ENCODE measurements at regions not wholly inside any gene's neighbourhood (a gene's known extent, or its start where the extent isn't known, plus 50 kb on each side); places are given as distances from the start of the nearest gene placed in this dataset.

DNA sequence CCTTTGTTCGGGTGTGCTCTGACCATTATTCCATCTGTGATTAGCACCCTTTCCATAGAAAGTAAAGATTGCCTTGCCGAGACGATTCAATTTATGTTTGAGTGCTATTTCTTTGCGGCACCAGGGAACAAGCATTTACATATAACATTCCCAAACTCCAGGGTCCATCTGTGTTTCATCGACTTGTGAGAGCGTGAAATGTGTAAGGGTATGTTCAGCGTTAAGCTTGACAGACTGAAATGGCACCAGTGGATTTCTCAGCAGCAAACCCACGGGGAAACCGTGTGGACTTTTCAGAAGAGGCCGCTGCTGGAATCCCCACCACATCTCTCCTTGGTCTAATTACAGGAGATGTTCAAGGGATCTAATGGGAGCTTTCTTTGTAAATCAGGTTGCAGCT is 270.5 kb downstream of the TCERG1L start:
- Histone ChIP-seq H4K20me1 (replicated peaks; ENCODE audit: insufficient read depth) (no peaks in the 10 kb centered on the region), H2AFZ (no peak overlapping the region), H3K4me3 (no peak overlapping the region), H3K27me3 (ENCODE audit: insufficient read depth) (no peaks in the 10 kb centered on the region), H3K27ac (ENCODE audit: low read depth) (no peak overlapping the region), H3K4me1 (ENCODE audit: insufficient read depth) (no peaks in the 10 kb centered on the region), H3K79me2 (replicated peaks; ENCODE audit: insufficient read depth) (no peaks in the 10 kb centered on the region), H3F3A (replicated peaks; ENCODE audit: low read depth) (no peaks in the 10 kb centered on the region), H3K9me2 (ENCODE audit: insufficient read depth) (no peaks in the 10 kb centered on the region), H3K36me3 (ENCODE audit: insufficient read depth) (no peaks in the 10 kb centered on the region), H3K4me2 (no peak overlapping the region)
- Mint-ChIP-seq H3K27me3 (ENCODE audit: insufficient read depth, low read depth, poor library complexity) (peaks cover 6% of the 10 kb centered on the region), H3K4me1 (peaks cover 6% of the 10 kb centered on the region; the same call in 2 of the 3 replicates), H3K36me3 (ENCODE audit: low read depth) (peaks cover 35% of the 10 kb centered on the region), H3K4me3 (no peak overlapping the region), H3K9me3 (peaks cover 76% of the 10 kb centered on the region), H3K27ac (no peak overlapping the region)
- TF ChIP-seq, protein P1, sequence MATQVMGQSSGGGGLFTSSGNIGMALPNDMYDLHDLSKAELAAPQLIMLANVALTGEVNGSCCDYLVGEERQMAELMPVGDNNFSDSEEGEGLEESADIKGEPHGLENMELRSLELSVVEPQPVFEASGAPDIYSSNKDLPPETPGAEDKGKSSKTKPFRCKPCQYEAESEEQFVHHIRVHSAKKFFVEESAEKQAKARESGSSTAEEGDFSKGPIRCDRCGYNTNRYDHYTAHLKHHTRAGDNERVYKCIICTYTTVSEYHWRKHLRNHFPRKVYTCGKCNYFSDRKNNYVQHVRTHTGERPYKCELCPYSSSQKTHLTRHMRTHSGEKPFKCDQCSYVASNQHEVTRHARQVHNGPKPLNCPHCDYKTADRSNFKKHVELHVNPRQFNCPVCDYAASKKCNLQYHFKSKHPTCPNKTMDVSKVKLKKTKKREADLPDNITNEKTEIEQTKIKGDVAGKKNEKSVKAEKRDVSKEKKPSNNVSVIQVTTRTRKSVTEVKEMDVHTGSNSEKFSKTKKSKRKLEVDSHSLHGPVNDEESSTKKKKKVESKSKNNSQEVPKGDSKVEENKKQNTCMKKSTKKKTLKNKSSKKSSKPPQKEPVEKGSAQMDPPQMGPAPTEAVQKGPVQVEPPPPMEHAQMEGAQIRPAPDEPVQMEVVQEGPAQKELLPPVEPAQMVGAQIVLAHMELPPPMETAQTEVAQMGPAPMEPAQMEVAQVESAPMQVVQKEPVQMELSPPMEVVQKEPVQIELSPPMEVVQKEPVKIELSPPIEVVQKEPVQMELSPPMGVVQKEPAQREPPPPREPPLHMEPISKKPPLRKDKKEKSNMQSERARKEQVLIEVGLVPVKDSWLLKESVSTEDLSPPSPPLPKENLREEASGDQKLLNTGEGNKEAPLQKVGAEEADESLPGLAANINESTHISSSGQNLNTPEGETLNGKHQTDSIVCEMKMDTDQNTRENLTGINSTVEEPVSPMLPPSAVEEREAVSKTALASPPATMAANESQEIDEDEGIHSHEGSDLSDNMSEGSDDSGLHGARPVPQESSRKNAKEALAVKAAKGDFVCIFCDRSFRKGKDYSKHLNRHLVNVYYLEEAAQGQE (IDR thresholded peaks at IDR 0.05; ENCODE audit: unreplicated experiment) = no peak
- no peak for TF ChIP-seq EZH2phosphoT487 (IDR thresholded peaks at IDR 0.05; ENCODE audit: unreplicated experiment)
- no peak for TF ChIP-seq JUNB (IDR thresholded peaks at IDR 0.05; ENCODE audit: unreplicated experiment)
- TF ChIP-seq, protein P2, sequence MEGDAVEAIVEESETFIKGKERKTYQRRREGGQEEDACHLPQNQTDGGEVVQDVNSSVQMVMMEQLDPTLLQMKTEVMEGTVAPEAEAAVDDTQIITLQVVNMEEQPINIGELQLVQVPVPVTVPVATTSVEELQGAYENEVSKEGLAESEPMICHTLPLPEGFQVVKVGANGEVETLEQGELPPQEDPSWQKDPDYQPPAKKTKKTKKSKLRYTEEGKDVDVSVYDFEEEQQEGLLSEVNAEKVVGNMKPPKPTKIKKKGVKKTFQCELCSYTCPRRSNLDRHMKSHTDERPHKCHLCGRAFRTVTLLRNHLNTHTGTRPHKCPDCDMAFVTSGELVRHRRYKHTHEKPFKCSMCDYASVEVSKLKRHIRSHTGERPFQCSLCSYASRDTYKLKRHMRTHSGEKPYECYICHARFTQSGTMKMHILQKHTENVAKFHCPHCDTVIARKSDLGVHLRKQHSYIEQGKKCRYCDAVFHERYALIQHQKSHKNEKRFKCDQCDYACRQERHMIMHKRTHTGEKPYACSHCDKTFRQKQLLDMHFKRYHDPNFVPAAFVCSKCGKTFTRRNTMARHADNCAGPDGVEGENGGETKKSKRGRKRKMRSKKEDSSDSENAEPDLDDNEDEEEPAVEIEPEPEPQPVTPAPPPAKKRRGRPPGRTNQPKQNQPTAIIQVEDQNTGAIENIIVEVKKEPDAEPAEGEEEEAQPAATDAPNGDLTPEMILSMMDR (conservative IDR thresholded peaks at IDR 0.05; ENCODE audit: low read depth in 2 of 2) = no peak
- no peak for ATAC-seq
- DNase-seq (ENCODE audit: low spot score) = no peak

DNA sequence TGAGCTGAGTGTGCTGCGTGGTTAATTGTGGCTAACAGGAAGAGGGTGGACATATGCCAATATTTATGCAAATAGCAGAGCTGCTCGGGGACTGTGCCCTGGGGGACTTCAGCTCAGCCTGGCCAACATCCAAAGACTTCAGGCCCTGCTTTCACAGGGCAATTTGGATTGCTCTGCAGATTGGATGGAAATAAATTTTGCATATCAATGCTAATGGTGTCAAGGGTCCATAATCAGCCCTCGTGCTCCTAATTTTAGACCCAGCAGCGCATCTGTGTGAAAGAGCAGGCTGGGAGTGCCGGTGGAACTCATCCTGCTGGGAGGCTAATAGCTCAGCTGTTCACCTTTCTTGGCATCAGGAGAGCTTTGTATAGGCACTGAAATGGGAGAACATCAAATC is 270.1 kb downstream of the TCERG1L start:
- H3K27ac Mint-ChIP-seq = no peak overlapping the region
- Histone ChIP-seq H3K27me3 (ENCODE audit: insufficient read depth) (no peaks in the 10 kb centered on the region), H3K4me1 (ENCODE audit: insufficient read depth) (no peaks in the 10 kb centered on the region), H3K9me2 (ENCODE audit: insufficient read depth) (no peaks in the 10 kb centered on the region), H3K79me2 (replicated peaks; ENCODE audit: insufficient read depth) (no peaks in the 10 kb centered on the region), H3K27ac (ENCODE audit: low read depth) (no peak overlapping the region), H3K4me2 (no peak overlapping the region), H3K4me3 (no peak overlapping the region), H2AFZ (no peak overlapping the region), H4K20me1 (replicated peaks; ENCODE audit: insufficient read depth) (no peaks in the 10 kb centered on the region), H3K36me3 (ENCODE audit: insufficient read depth) (no peaks in the 10 kb centered on the region), H3F3A (replicated peaks; ENCODE audit: low read depth) (no peaks in the 10 kb centered on the region)
- peaks cover 76% of the 10 kb centered on the region for H3K9me3 Mint-ChIP-seq
- H3K4me1 Mint-ChIP-seq = peaks cover 5% of the 10 kb centered on the region; the same call in 2 of the 3 replicates
- DNase-seq (ENCODE audit: low spot score) (no peak), ATAC-seq (no peak)
- H3K36me3 Mint-ChIP-seq (ENCODE audit: low read depth) = peaks cover 39% of the 10 kb centered on the region
- no peak overlapping the region for H3K4me3 Mint-ChIP-seq
- H3K27me3 Mint-ChIP-seq (ENCODE audit: insufficient read depth, low read depth, poor library complexity) = peaks cover 6% of the 10 kb centered on the region
- TF ChIP-seq EZH2phosphoT487 (IDR thresholded peaks at IDR 0.05; ENCODE audit: unreplicated experiment) (no peak), STAT1 (IDR thresholded peaks at IDR 0.05; ENCODE audit: unreplicated experiment) (no peak), CREB1 (CRISPR knock-in tag; IDR thresholded peaks at IDR 0.05; ENCODE audit: low read depth) (no peak), EZH2 (IDR thresholded peaks at IDR 0.05; ENCODE audit: low read depth, unreplicated experiment) (no peak), JUNB (IDR thresholded peaks at IDR 0.05; ENCODE audit: unreplicated experiment) (no peak)
- TF ChIP-seq, protein P3, sequence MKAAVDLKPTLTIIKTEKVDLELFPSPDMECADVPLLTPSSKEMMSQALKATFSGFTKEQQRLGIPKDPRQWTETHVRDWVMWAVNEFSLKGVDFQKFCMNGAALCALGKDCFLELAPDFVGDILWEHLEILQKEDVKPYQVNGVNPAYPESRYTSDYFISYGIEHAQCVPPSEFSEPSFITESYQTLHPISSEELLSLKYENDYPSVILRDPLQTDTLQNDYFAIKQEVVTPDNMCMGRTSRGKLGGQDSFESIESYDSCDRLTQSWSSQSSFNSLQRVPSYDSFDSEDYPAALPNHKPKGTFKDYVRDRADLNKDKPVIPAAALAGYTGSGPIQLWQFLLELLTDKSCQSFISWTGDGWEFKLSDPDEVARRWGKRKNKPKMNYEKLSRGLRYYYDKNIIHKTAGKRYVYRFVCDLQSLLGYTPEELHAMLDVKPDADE (IDR thresholded peaks at IDR 0.05) = no peak
- TF ChIP-seq, protein P4, sequence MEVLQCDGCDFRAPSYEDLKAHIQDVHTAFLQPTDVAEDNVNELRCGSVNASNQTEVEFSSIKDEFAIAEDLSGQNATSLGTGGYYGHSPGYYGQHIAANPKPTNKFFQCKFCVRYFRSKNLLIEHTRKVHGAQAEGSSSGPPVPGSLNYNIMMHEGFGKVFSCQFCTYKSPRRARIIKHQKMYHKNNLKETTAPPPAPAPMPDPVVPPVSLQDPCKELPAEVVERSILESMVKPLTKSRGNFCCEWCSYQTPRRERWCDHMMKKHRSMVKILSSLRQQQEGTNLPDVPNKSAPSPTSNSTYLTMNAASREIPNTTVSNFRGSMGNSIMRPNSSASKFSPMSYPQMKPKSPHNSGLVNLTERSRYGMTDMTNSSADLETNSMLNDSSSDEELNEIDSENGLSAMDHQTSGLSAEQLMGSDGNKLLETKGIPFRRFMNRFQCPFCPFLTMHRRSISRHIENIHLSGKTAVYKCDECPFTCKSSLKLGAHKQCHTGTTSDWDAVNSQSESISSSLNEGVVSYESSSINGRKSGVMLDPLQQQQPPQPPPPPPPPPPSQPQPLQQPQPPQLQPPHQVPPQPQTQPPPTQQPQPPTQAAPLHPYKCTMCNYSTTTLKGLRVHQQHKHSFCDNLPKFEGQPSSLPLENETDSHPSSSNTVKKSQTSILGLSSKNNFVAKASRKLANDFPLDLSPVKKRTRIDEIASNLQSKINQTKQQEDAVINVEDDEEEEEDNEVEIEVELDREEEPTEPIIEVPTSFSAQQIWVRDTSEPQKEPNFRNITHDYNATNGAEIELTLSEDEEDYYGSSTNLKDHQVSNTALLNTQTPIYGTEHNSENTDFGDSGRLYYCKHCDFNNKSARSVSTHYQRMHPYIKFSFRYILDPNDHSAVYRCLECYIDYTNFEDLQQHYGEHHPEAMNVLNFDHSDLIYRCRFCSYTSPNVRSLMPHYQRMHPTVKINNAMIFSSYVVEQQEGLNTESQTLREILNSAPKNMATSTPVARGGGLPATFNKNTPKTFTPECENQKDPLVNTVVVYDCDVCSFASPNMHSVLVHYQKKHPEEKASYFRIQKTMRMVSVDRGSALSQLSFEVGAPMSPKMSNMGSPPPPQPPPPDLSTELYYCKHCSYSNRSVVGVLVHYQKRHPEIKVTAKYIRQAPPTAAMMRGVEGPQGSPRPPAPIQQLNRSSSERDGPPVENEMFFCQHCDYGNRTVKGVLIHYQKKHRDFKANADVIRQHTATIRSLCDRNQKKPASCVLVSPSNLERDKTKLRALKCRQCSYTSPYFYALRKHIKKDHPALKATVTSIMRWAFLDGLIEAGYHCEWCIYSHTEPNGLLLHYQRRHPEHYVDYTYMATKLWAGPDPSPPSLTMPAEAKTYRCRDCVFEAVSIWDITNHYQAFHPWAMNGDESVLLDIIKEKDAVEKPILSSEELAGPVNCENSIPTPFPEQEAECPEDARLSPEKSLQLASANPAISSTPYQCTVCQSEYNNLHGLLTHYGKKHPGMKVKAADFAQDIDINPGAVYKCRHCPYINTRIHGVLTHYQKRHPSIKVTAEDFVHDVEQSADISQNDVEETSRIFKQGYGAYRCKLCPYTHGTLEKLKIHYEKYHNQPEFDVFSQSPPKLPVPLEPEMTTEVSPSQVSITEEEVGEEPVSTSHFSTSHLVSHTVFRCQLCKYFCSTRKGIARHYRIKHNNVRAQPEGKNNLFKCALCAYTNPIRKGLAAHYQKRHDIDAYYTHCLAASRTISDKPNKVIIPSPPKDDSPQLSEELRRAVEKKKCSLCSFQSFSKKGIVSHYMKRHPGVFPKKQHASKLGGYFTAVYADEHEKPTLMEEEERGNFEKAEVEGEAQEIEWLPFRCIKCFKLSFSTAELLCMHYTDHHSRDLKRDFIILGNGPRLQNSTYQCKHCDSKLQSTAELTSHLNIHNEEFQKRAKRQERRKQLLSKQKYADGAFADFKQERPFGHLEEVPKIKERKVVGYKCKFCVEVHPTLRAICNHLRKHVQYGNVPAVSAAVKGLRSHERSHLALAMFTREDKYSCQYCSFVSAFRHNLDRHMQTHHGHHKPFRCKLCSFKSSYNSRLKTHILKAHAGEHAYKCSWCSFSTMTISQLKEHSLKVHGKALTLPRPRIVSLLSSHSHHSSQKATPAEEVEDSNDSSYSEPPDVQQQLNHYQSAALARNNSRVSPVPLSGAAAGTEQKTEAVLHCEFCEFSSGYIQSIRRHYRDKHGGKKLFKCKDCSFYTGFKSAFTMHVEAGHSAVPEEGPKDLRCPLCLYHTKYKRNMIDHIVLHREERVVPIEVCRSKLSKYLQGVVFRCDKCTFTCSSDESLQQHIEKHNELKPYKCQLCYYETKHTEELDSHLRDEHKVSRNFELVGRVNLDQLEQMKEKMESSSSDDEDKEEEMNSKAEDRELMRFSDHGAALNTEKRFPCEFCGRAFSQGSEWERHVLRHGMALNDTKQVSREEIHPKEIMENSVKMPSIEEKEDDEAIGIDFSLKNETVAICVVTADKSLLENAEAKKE (CRISPR knock-in tag; IDR thresholded peaks at IDR 0.05) = no peak

All from GM23338 (cell line).